ENCODE measurements at regions not wholly inside any gene's neighbourhood (a gene's known extent, or its start where the extent isn't known, plus 50 kb on each side); places are given as distances from the start of the nearest gene placed in this dataset.
A peak's percentile ranks its signal among the peaks of the same experiment; 100 is the strongest.

- TF ChIP-seq CTCF (conservative IDR thresholded peaks at IDR 0.05) (peak; percentile 74), ZFX (IDR thresholded peaks at IDR 0.05) (no peak)
Measured at GRCh38 chr2:175309799-175310198, 128.3 kb upstream of the ATP5MC3 start.

Data from C4-2B (cell line).